Keratinocyte (primary cell): ENCODE measurements at regions not wholly inside any gene's neighbourhood (a gene's known extent, or its start where the extent isn't known, plus 50 kb on each side); places are given as distances from the start of the nearest gene placed in this dataset.

Experiments
- DNase-seq: peaks from one replicate; pipeline ENCODE4 v3.0.0-alpha.2; 2011; ENCODE audit warnings: low read depth, missing footprints, low spot score
- FAIRE-seq: peaks from 2 replicates; lab custom pipeline; 2011; peaks lifted over from hg19 to GRCh38; lab: Jason Lieb, UNC
- H2AFZ ChIP-seq: 2 replicates; pipeline ENCODE4 v1.6.0; 2012; ENCODE audit warnings: low read length, control low read depth, inconsistent platforms; ENCODE audit not compliant: control insufficient read depth
- H3K27ac ChIP-seq: 2 replicates; pipeline ENCODE4 v1.5.1; 2011; ENCODE audit warnings: low read length; ENCODE audit not compliant: control insufficient read depth, insufficient read depth
- H3K27me3 ChIP-seq: 3 replicates; pipeline ENCODE4 v1.6.0; 2011; ENCODE audit warnings: low read length; ENCODE audit not compliant: control insufficient read depth, insufficient read depth; ENCODE audit errors: extremely low read depth
- H3K36me3 ChIP-seq, 2 experiments: 2 replicates in 1 of 2; 3 replicates in 1 of 2; pipeline ENCODE4 v1.5.1; 2011; ENCODE audit warnings: low read length in 2 of 2, mild to moderate bottlenecking in 1 of 2; ENCODE audit not compliant: control insufficient read depth in 2 of 2, insufficient read depth in 2 of 2; ENCODE audit errors: extremely low read depth in 1 of 2
- H3K4me1 ChIP-seq: 3 replicates; pipeline ENCODE4 v1.5.1; 2011; ENCODE audit warnings: low read length; ENCODE audit not compliant: control insufficient read depth, insufficient read depth; ENCODE audit errors: extremely low read depth
- H3K4me2 ChIP-seq: 3 replicates; pipeline ENCODE4 v1.6.0; 2011; ENCODE audit warnings: low read depth, low read length; ENCODE audit not compliant: control insufficient read depth, insufficient read depth; ENCODE audit errors: extremely low read depth
- H3K4me3 ChIP-seq, 3 experiments: fragments of 200-600 bp in 1 of 3; sonication (generic) in 1 of 3; 2 replicates in 2 of 3; 3 replicates in 1 of 3; pipeline ENCODE4 v1.5.1; 2011 to 2016; ENCODE audit warnings: low read length in 3 of 3, mild to moderate bottlenecking in 3 of 3, control low read depth in 2 of 3, inconsistent platforms in 1 of 3, low read depth in 1 of 3, mixed read lengths in 1 of 3, mixed run types in 1 of 3, moderate library complexity in 1 of 3; ENCODE audit not compliant: control insufficient read depth in 2 of 3, insufficient read depth in 2 of 3; ENCODE audit errors: extremely low read depth in 1 of 3
- H3K79me2 ChIP-seq: 2 replicates; pipeline ENCODE4 v1.6.0; 2012; ENCODE audit warnings: low read length; ENCODE audit not compliant: control insufficient read depth, insufficient read depth
- H3K9ac ChIP-seq: 3 replicates; pipeline ENCODE4 v1.6.0; 2011; ENCODE audit warnings: low read length; ENCODE audit not compliant: control insufficient read depth, insufficient read depth; ENCODE audit errors: extremely low read depth
- H3K9me1 ChIP-seq: 3 replicates; pipeline ENCODE4 v1.6.0; 2011; ENCODE audit warnings: low read length; ENCODE audit not compliant: control insufficient read depth, insufficient read depth; ENCODE audit errors: extremely low read depth
- H3K9me3 ChIP-seq: 2 replicates; pipeline ENCODE4 v1.5.1; 2012; ENCODE audit warnings: low read depth, low read length; ENCODE audit not compliant: control insufficient read depth
- H4K20me1 ChIP-seq: 3 replicates; pipeline ENCODE4 v1.6.0; 2011; ENCODE audit warnings: low read length; ENCODE audit not compliant: control insufficient read depth, insufficient read depth; ENCODE audit errors: extremely low read depth
- CTCF ChIP-seq, 3 experiments: IDR thresholded peaks in 1 of 3; conservative IDR thresholded peaks in 1 of 3; optimal IDR thresholded peaks in 1 of 3; 2 replicates in 2 of 3; 3 replicates in 1 of 3; pipeline versions ENCODE3 to v1.5.1; 2011; ENCODE audit warnings: low read length in 3 of 3, mild to moderate bottlenecking in 3 of 3, moderate library complexity in 2 of 3, control low read depth in 1 of 3, inconsistent platforms in 1 of 3; ENCODE audit not compliant: insufficient read depth in 2 of 3; ENCODE audit errors: extremely low read depth in 1 of 3
- EZH2 ChIP-seq: IDR thresholded peaks from one replicate; pipeline ENCODE4 v1.6.1; 2012; ENCODE audit warnings: inconsistent platforms, mild to moderate bottlenecking, low read length, moderate library complexity
- dilution Hi-C: fragments of 300-500 bp; cut with MboI; formaldehyde crosslinking; loops from one replicate; pipeline ENCODE4 v1.7.0; 2020; ENCODE audit warnings: low sequenced_read_pairs; ENCODE audit not compliant: extremely low pct_ligation_motif_present

- Histone ChIP-seq H3K4me2 (no peak overlapping the region), H4K20me1 (no peaks in the 10 kb centered on the region), H2AFZ (no peak overlapping the region), H3K9me1 (no peaks in the 10 kb centered on the region), H3K9ac (no peak overlapping the region), H3K36me3 (no peaks in the 10 kb centered on the region), H3K27ac (no peak overlapping the region), H3K27me3 (no peaks in the 10 kb centered on the region), H3K4me1 (no peaks in the 10 kb centered on the region), H3K4me3 (no peak overlapping the region), H3K9me3 (no peaks in the 10 kb centered on the region), H3K79me2 (no peaks in the 10 kb centered on the region)
- FAIRE-seq, result no peak
- TF ChIP-seq CTCF (optimal IDR thresholded peaks at IDR 0.05 in 1 of 3, IDR thresholded peaks at IDR 0.05 in 1 of 3, conservative IDR thresholded peaks at IDR 0.05 in 1 of 3; ENCODE audit: extremely low read depth in 1 of 3, insufficient read depth in 2 of 3, low read length in 3 of 3), result no peak
- TF ChIP-seq EZH2, result no peak
- DNase-seq, result no peak
- dilution Hi-C loops, result no loop called here
These were observed 139.9 kb upstream of the ZNF644 start for GRCh38 chr1:91161749-91162148.

- no peaks in the 10 kb centered on the region for H3K9me3 ChIP-seq
- H3K9me1 ChIP-seq, result no peaks in the 10 kb centered on the region
- DNase-seq (no peak), FAIRE-seq (no peak)
- TF ChIP-seq CTCF (optimal IDR thresholded peaks at IDR 0.05 in 1 of 3, IDR thresholded peaks at IDR 0.05 in 1 of 3, conservative IDR thresholded peaks at IDR 0.05 in 1 of 3; ENCODE audit: extremely low read depth in 1 of 3, insufficient read depth in 2 of 3, low read length in 3 of 3), result no peak
- TF ChIP-seq EZH2, result no peak
- H3K4me3 ChIP-seq, result no peak overlapping the region
- H3K27me3 ChIP-seq, result no peaks in the 10 kb centered on the region
- H4K20me1 ChIP-seq, result no peaks in the 10 kb centered on the region
- H3K4me1 ChIP-seq, result no peaks in the 10 kb centered on the region
- dilution Hi-C loops, result no loop called here
- no peak overlapping the region for H3K27ac ChIP-seq
- no peaks in the 10 kb centered on the region for H3K36me3 ChIP-seq
- no peaks in the 10 kb centered on the region for H3K79me2 ChIP-seq
- no peak overlapping the region for H2AFZ ChIP-seq
- H3K4me2 ChIP-seq, result no peak overlapping the region
- no peak overlapping the region for H3K9ac ChIP-seq
These were observed 139.3 kb upstream of the ZNF644 start for GRCh38 chr1:91161166-91161565.
